Stomach (tissue), 8 donors: ENCODE measurements at regions not wholly inside any gene's neighbourhood (a gene's known extent, or its start where the extent isn't known, plus 50 kb on each side); places are given as distances from the start of the nearest gene placed in this dataset.
A peak's percentile ranks its signal among the peaks of the same experiment; 100 is the strongest.

Experiments used
- DNase-seq, 2 donors: peaks; one replicate each; pipeline versions ENCODE4 v3.0.0 to v3.0.0-alpha.2; 2013 to 2019
- H3K27ac ChIP-seq, 5 donors: fragments of 200-600 bp in 4 of 5; sonication (generic) in 4 of 5; one replicate each; pipeline ENCODE4 v1.5.1; 2013 to 2019; ENCODE audit warnings: mild to moderate bottlenecking in 1 of 5, moderate library complexity in 1 of 5
- H3K27me3 ChIP-seq, 3 donors: fragments of 200-600 bp; sonication (generic); one replicate each; pipeline ENCODE4 v1.5.1; 2017 to 2019; ENCODE audit warnings: mixed run types in 1 of 3
- H3K36me3 ChIP-seq, 4 donors: fragments of 200-600 bp; sonication (generic); 1 replicate in 3 of 4; 2 replicates in 1 of 4; pipeline ENCODE4 v1.5.1; 2016 to 2019
- H3K4me1 ChIP-seq, 4 donors: fragments of 200-600 bp; sonication (generic); one replicate each; pipeline ENCODE4 v1.5.1; 2016 to 2019
- H3K4me3 ChIP-seq, 4 donors: fragments of 200-600 bp; sonication (generic) in 3 of 4; one replicate each; pipeline ENCODE4 v1.5.1; 2016 to 2019; ENCODE audit warnings: mild to moderate bottlenecking in 1 of 4
- H3K9me3 ChIP-seq, 4 donors: fragments of 200-600 bp; sonication (generic); one replicate each; pipeline ENCODE4 v1.5.1; 2016 to 2019
- CTCF ChIP-seq, 7 experiments: fragments of 450-650 bp in 4 of 7; fragments of 200-600 bp in 3 of 7; sonication (generic) in 3 of 7; IDR thresholded peaks; one replicate each; pipeline ENCODE4 v1.5.1; 2016 to 2019; ENCODE audit warnings: antibody characterized with exemption in 7 of 7, control low read depth in 2 of 7, mild to moderate bottlenecking in 1 of 7
- EP300 ChIP-seq: sonication (generic); formaldehyde crosslinking; IDR thresholded peaks from one replicate; pipeline ENCODE4 v1.6.1; 2017; ENCODE audit warnings: antibody characterized with exemption
- POLR2A ChIP-seq, 4 donors: fragments of 450-650 bp; IDR thresholded peaks; one replicate each; pipeline ENCODE4 v1.6.1; 2016; ENCODE audit warnings: antibody characterized with exemption in 4 of 4, control low read depth in 2 of 4, mild to moderate bottlenecking in 1 of 4, moderate library complexity in 1 of 4
- POLR2AphosphoS5 ChIP-seq, 3 donors: sonication (generic); formaldehyde crosslinking; IDR thresholded peaks; one replicate each; pipeline ENCODE4 v1.6.1; 2016; ENCODE audit warnings: antibody characterized with exemption in 3 of 3
- WGBS, 5 donors: extraction: QIAGEN DNeasy Blood & Tissue Kit in 3 of 5; methylation state at CpG; one replicate each; pipeline versions ENCODE4 v1.1.5 to v1.1.7; 2013 to 2018; 5-methylcytosine and 5-hydroxymethylcytosine counted together
- intact Hi-C: fragments of 100-400 bp; cut with DNase I; formaldehyde crosslinking; loops from one replicate; pipeline ENCODE4 v1.15.1; 2023; ENCODE audit warnings: low total_unique reads
- donor health status: healthy with polysubstance abuse.
- donor health status: Bipolar disorder and iron deficiency.
- donor health status: healthy.

GRCh38 chr6:33967966-33968724 is 164.3 kb upstream of the MLN start:
- intact Hi-C loops, result no loop called here

GRCh38 chr6:33967265-33967767 is 163.5 kb upstream of the MLN start:
- DNase-seq, result no peak
- no peak for TF ChIP-seq CTCF (IDR thresholded peaks at IDR 0.05)
- no peak for TF ChIP-seq POLR2A (IDR thresholded peaks at IDR 0.05)
- TF ChIP-seq POLR2AphosphoS5 (IDR thresholded peaks at IDR 0.05), result no peak
- TF ChIP-seq EP300, result no peak
- intact Hi-C loops, result no loop called here

More at GRCh38 chr6:33967966-33968724, 164.3 kb upstream of the MLN start:
- no peaks in the 10 kb centered on the region for H3K4me1 ChIP-seq
- H3K27me3 ChIP-seq, result peaks cover 0 to 66% (median 5%) of the 10 kb centered on the region in 3 donors
- H3K9me3 ChIP-seq, result peaks cover 0 to 17% (median 13%) of the 10 kb centered on the region in 4 donors
- TF ChIP-seq CTCF (IDR thresholded peaks at IDR 0.05), result peak in 1 of 7 experiments; percentile 13
- no peak for TF ChIP-seq EP300
- TF ChIP-seq POLR2A (IDR thresholded peaks at IDR 0.05), result no peak
- no peaks in the 10 kb centered on the region for H3K36me3 ChIP-seq
- H3K27ac ChIP-seq, result no peak overlapping the region
- peak in 1 of 2 donors; percentile 45 for DNase-seq
- WGBS, 5 donors, result 35 to 52% (median 37%) methylated on average over 3 of the region's 3 CpGs
- H3K4me3 ChIP-seq, result no peak overlapping the region

GRCh38 chr6:33966536-33966935 is 162.7 kb upstream of the MLN start:
- Histone ChIP-seq H3K36me3 (no peaks in the 10 kb centered on the region), H3K4me1 (no peaks in the 10 kb centered on the region), H3K27me3 (peaks cover 0 to 54% (median 5%) of the 10 kb centered on the region in 3 donors), H3K4me3 (no peak overlapping the region), H3K27ac (no peak overlapping the region), H3K9me3 (peaks cover 0 to 1% (median under 1%) of the 10 kb centered on the region in 4 donors)
- intact Hi-C loops, result no loop called here
- TF ChIP-seq POLR2AphosphoS5 (IDR thresholded peaks at IDR 0.05), result no peak
- TF ChIP-seq CTCF (IDR thresholded peaks at IDR 0.05), result no peak
- TF ChIP-seq POLR2A (IDR thresholded peaks at IDR 0.05), result no peak
- no peak for TF ChIP-seq EP300
- no peak for DNase-seq
- 64 to 70% (median 67%) methylated on average over 2 of the region's 2 CpGs for WGBS, 5 donors

More at GRCh38 chr6:33967265-33967767, 163.5 kb upstream of the MLN start:
- Histone ChIP-seq H3K36me3 (no peaks in the 10 kb centered on the region), H3K4me1 (no peaks in the 10 kb centered on the region), H3K27me3 (peaks cover 0 to 58% (median 5%) of the 10 kb centered on the region in 3 donors), H3K4me3 (no peak overlapping the region), H3K27ac (no peak overlapping the region), H3K9me3 (peaks cover 0 to 9% (median 6%) of the 10 kb centered on the region in 4 donors)
- WGBS, 5 donors, result 62 to 88% (median 74%) methylated on average over 3 of the region's 3 CpGs

GRCh38 chr6:33965766-33966165 is 162.0 kb upstream of the MLN start:
- TF ChIP-seq POLR2AphosphoS5 (IDR thresholded peaks at IDR 0.05), result no peak
- TF ChIP-seq EP300, result no peak
- no peak for TF ChIP-seq POLR2A (IDR thresholded peaks at IDR 0.05)
- no peak for TF ChIP-seq CTCF (IDR thresholded peaks at IDR 0.05)
- Histone ChIP-seq H3K4me3 (no peak overlapping the region), H3K27ac (no peak overlapping the region), H3K36me3 (no peaks in the 10 kb centered on the region), H3K4me1 (no peaks in the 10 kb centered on the region), H3K27me3 (peaks cover 0 to 52% (median 5%) of the 10 kb centered on the region in 3 donors), H3K9me3 (no peaks in the 10 kb centered on the region)
- intact Hi-C loops, result no loop called here
- DNase-seq, result no peak
- 79 to 87% (median 86%) methylated on average over 8 of the region's 8 CpGs for WGBS, 5 donors
